H1 (cell line): ENCODE measurements at regions not wholly inside any gene's neighbourhood (a gene's known extent, or its start where the extent isn't known, plus 50 kb on each side); places are given as distances from the start of the nearest gene placed in this dataset.

Experiments
- CTCF ChIA-PET: fragments of 300-600 bp; sonication (Branson Sonifier 250); formaldehyde crosslinking; loops from one replicate; lab custom pipeline; 2021; ENCODE audit not compliant: partially characterized antibody; lab: Charles Lee
- POLR2A ChIA-PET: fragments of 300-600 bp; sonication (Branson Sonifier 250); formaldehyde crosslinking; loops from one replicate; lab custom pipeline; 2021; ENCODE audit warnings: inconsistent platforms; ENCODE audit not compliant: partially characterized antibody; lab: Charles Lee
- DNase-seq, 2 experiments: peaks; one replicate each; pipeline versions ENCODE4 v3.0.0 to v3.0.0-alpha.2; 2010 to 2022; ENCODE audit warnings: low spot score in 2 of 2, low read depth in 1 of 2, mixed read lengths in 1 of 2
- FAIRE-seq: peaks from 2 replicates; lab custom pipeline; 2011; peaks lifted over from hg19 to GRCh38; lab: Jason Lieb, UNC
- H2AFZ ChIP-seq: 2 replicates; pipeline ENCODE4 v1.8.1; 2012; ENCODE audit warnings: low read length, inconsistent platforms
- H2AK5ac ChIP-seq: 2 replicates; pipeline ENCODE4 v1.6.1; 2013; ENCODE audit warnings: low read depth, low read length
- H2BK120ac ChIP-seq: replicated peaks from 2 replicates; pipeline ENCODE3; 2013; ENCODE audit warnings: low read depth, low read length, inconsistent platforms
- H2BK12ac ChIP-seq: 2 replicates; pipeline ENCODE4 v1.6.1; 2013; ENCODE audit warnings: low read depth, low read length
- H2BK15ac ChIP-seq: 2 replicates; pipeline ENCODE4 v1.6.1; 2013; ENCODE audit warnings: low read length
- H2BK20ac ChIP-seq: 2 replicates; pipeline ENCODE4 v1.6.1; 2013; ENCODE audit warnings: low read length
- H2BK5ac ChIP-seq: 2 replicates; pipeline ENCODE4 v1.6.1; 2013; ENCODE audit warnings: low read depth, low read length
- H3K14ac ChIP-seq: 2 replicates; pipeline ENCODE4 v1.6.1; 2013; ENCODE audit warnings: inconsistent platforms; ENCODE audit not compliant: insufficient read length
- H3K18ac ChIP-seq: 2 replicates; pipeline ENCODE4 v1.6.1; 2013; ENCODE audit warnings: low read length; ENCODE audit errors: extremely low read depth
- H3K23ac ChIP-seq: 2 replicates; pipeline ENCODE4 v1.6.1; 2013; ENCODE audit warnings: inconsistent platforms; ENCODE audit not compliant: insufficient read length
- H3K23me2 ChIP-seq: 2 replicates; pipeline ENCODE4 v1.6.1; 2013; ENCODE audit warnings: low read depth, low read length
- H3K27ac ChIP-seq: 2 replicates; pipeline ENCODE4 v1.6.1; 2011; ENCODE audit warnings: low read depth, low read length, inconsistent platforms
- H3K27me3 ChIP-seq, 4 experiments: replicated peaks in 1 of 4; 1 replicate in 1 of 4; 2 replicates in 3 of 4; pipeline versions ENCODE4 v1.6.1 to v1.8.1; 2011 to 2013; ENCODE audit warnings: low read length in 3 of 4, mild to moderate bottlenecking in 3 of 4, inconsistent platforms in 2 of 4, mixed read lengths in 2 of 4, moderate library complexity in 1 of 4; ENCODE audit not compliant: control insufficient read depth in 3 of 4, insufficient read depth in 3 of 4; ENCODE audit errors: extremely low read depth in 1 of 4
- H3K36me3 ChIP-seq, 4 experiments: 2 replicates each; pipeline versions ENCODE4 v1.6.1 to v1.8.1; 2011 to 2013; ENCODE audit warnings: mild to moderate bottlenecking in 4 of 4, low read length in 3 of 4, moderate library complexity in 2 of 4, control low read depth in 1 of 4, inconsistent platforms in 1 of 4; ENCODE audit not compliant: insufficient read depth in 4 of 4, control insufficient read depth in 2 of 4
- H3K4ac ChIP-seq: replicated peaks from 2 replicates; pipeline ENCODE3; 2013; ENCODE audit warnings: low read length, low read depth, mixed read lengths, inconsistent platforms; ENCODE audit not compliant: insufficient read length
- H3K4me1 ChIP-seq, 4 experiments: replicated peaks in 1 of 4; 1 replicate in 1 of 4; 2 replicates in 3 of 4; pipeline versions ENCODE4 v1.6.1 to v1.8.1; 2011 to 2013; ENCODE audit warnings: low read length in 3 of 4, inconsistent platforms in 2 of 4, mixed read lengths in 1 of 4; ENCODE audit not compliant: insufficient read depth in 4 of 4, control insufficient read depth in 3 of 4
- H3K4me2 ChIP-seq, 2 experiments: 2 replicates each; pipeline versions ENCODE4 v1.6.1 to v1.8.1; 2011 to 2013; ENCODE audit warnings: low read depth in 2 of 2, low read length in 2 of 2, control low read depth in 1 of 2, inconsistent platforms in 1 of 2, mild to moderate bottlenecking in 1 of 2; ENCODE audit not compliant: insufficient read depth in 1 of 2
- H3K4me3 ChIP-seq, 4 experiments: fragments of 200-600, 300-600 bp in 1 of 4; sonication (generic), shearing (Covaris generic), sonication (Bioruptor Twin) in 1 of 4; 2 replicates each; pipeline versions ENCODE4 v1.5.1 to v1.8.1; 2011 to 2016; ENCODE audit warnings: low read length in 4 of 4, low read depth in 3 of 4, control low read depth in 2 of 4, inconsistent platforms in 2 of 4, mild to moderate bottlenecking in 2 of 4, mixed read lengths in 1 of 4, moderate library complexity in 1 of 4; ENCODE audit not compliant: insufficient read depth in 2 of 4; ENCODE audit errors: extremely low read depth in 1 of 4
- H3K56ac ChIP-seq: replicated peaks from 2 replicates; pipeline ENCODE3; 2013; ENCODE audit warnings: low read depth, mild to moderate bottlenecking, mixed read lengths, low read length, inconsistent platforms; ENCODE audit not compliant: insufficient read length
- H3K79me1 ChIP-seq: 2 replicates; pipeline ENCODE4 v1.6.1; 2013; ENCODE audit warnings: low read depth, low read length, control low read depth
- H3K79me2 ChIP-seq, 2 experiments: 2 replicates each; pipeline versions ENCODE4 v1.6.1 to v1.8.1; 2012 to 2013; ENCODE audit warnings: low read length in 2 of 2, mild to moderate bottlenecking in 2 of 2, inconsistent platforms in 1 of 2; ENCODE audit not compliant: insufficient read depth in 2 of 2, control insufficient read depth in 1 of 2
- H3K9ac ChIP-seq, 4 experiments: replicated peaks in 1 of 4; 1 replicate in 1 of 4; 2 replicates in 3 of 4; pipeline versions ENCODE4 v1.6.1 to v1.8.1; 2011 to 2013; ENCODE audit warnings: low read depth in 3 of 4, low read length in 3 of 4, control low read depth in 2 of 4, mild to moderate bottlenecking in 2 of 4, moderate library complexity in 2 of 4, inconsistent platforms in 1 of 4; ENCODE audit errors: extremely low read depth in 1 of 4
- H3K9me3 ChIP-seq, 2 experiments: 2 replicates each; pipeline versions ENCODE4 v1.6.1 to v1.8.1; 2012 to 2013; ENCODE audit warnings: mild to moderate bottlenecking in 2 of 2, moderate library complexity in 2 of 2, control low read depth in 1 of 2, inconsistent platforms in 1 of 2, low read depth in 1 of 2, low read length in 1 of 2, mixed read lengths in 1 of 2; ENCODE audit not compliant: insufficient read depth in 2 of 2
- H4K20me1 ChIP-seq, 2 experiments: replicated peaks in 1 of 2; 2 replicates each; pipeline versions ENCODE3 to v1.8.1; 2011 to 2013; ENCODE audit warnings: inconsistent platforms in 2 of 2, low read length in 2 of 2, mild to moderate bottlenecking in 1 of 2; ENCODE audit not compliant: insufficient read depth in 2 of 2, control insufficient read depth in 1 of 2
- H4K5ac ChIP-seq: 2 replicates; pipeline ENCODE4 v1.6.1; 2013; ENCODE audit warnings: low read length, low read depth, mixed read lengths, inconsistent platforms; ENCODE audit not compliant: insufficient read length
- H4K8ac ChIP-seq: 2 replicates; pipeline ENCODE4 v1.8.0; 2013; ENCODE audit warnings: mild to moderate bottlenecking, moderate library complexity, low read length, inconsistent platforms; ENCODE audit not compliant: insufficient read depth; ENCODE audit errors: extremely low read depth
- H4K91ac ChIP-seq: replicated peaks from 2 replicates; pipeline ENCODE3; 2013; ENCODE audit warnings: low read length, mixed read lengths, inconsistent platforms; ENCODE audit not compliant: insufficient read length
- BRCA1 ChIP-seq: IDR thresholded peaks from 2 replicates; pipeline ENCODE4 v1.6.1; 2012; ENCODE audit warnings: low read depth, low read length, improper control_type of control experiment
- CBX5 ChIP-seq: fragments of 300-800, 300-1000 bp; sonication (generic); IDR thresholded peaks from 2 replicates; pipeline ENCODE4 v1.7.1; 2016; ENCODE audit warnings: antibody characterized with exemption, low read length, low read depth
- CEBPB ChIP-seq: IDR thresholded peaks from 2 replicates; pipeline ENCODE4 v1.6.1; 2012; ENCODE audit warnings: low read depth, low read length
- CHD1 ChIP-seq: IDR thresholded peaks from 2 replicates; pipeline ENCODE4 v1.6.1; 2012; ENCODE audit warnings: low read depth, low read length, improper control_type of control experiment
- CHD2 ChIP-seq: IDR thresholded peaks from 2 replicates; pipeline ENCODE4 v1.6.1; 2012; ENCODE audit warnings: low read length, improper control_type of control experiment
- GTF2F1 ChIP-seq: IDR thresholded peaks from 2 replicates; pipeline ENCODE4 v1.6.1; 2012; ENCODE audit warnings: low read depth, low read length, improper control_type of control experiment, borderline replicate concordance
- POU5F1 ChIP-seq: IDR thresholded peaks from 2 replicates; pipeline ENCODE4 v1.6.1; 2011; ENCODE audit warnings: low read depth, mild to moderate bottlenecking, low read length, moderate library complexity
- RFX5 ChIP-seq: IDR thresholded peaks from 2 replicates; pipeline ENCODE4 v1.6.1; 2011; ENCODE audit warnings: low read depth, low read length, improper control_type of control experiment, borderline replicate concordance
- SIX5 ChIP-seq: IDR thresholded peaks from 2 replicates; pipeline ENCODE4 v1.6.1; 2011; ENCODE audit warnings: mild to moderate bottlenecking, low read depth, low read length
- SP4 ChIP-seq: IDR thresholded peaks from 2 replicates; pipeline ENCODE4 v1.6.1; 2012; ENCODE audit warnings: low read length, inconsistent platforms
- SRF ChIP-seq: IDR thresholded peaks from 2 replicates; pipeline ENCODE4 v1.6.1; 2011; ENCODE audit warnings: mild to moderate bottlenecking, low read depth, low read length, moderate library complexity
- ZNF274 ChIP-seq: IDR thresholded peaks from 2 replicates; pipeline ENCODE4 v1.7.0; 2012; ENCODE audit warnings: low read length, borderline replicate concordance; ENCODE audit errors: extremely low read depth
- WGBS, 2 experiments: shearing (Covaris generic) in 1 of 2; methylation state at CpG; one replicate each; pipeline versions ENCODE4 v1.1.6 to v1.1.7; 2013 to 2015; ENCODE audit warnings: low lambda C conversion rate in 2 of 2, mixed read lengths in 2 of 2, inconsistent platforms in 1 of 2, low coverage in 1 of 2, missing lambda C conversion rate in 1 of 2; ENCODE audit not compliant: insufficient replicate concordance in 2 of 2, insufficient coverage in 1 of 2, insufficient read length in 1 of 2; ENCODE audit errors: extremely low coverage in 1 of 2, missing lambda C conversion rate in 1 of 2; 5-methylcytosine and 5-hydroxymethylcytosine counted together
- TF ChIP-seq, protein P1 (sequence below): IDR thresholded peaks from 2 replicates; pipeline ENCODE4 v1.6.1; 2012; ENCODE audit warnings: low read length, inconsistent platforms
- TF ChIP-seq, protein P2 (sequence below): IDR thresholded peaks from 2 replicates; pipeline ENCODE4 v1.6.1; 2012; ENCODE audit warnings: inconsistent platforms

DNA sequence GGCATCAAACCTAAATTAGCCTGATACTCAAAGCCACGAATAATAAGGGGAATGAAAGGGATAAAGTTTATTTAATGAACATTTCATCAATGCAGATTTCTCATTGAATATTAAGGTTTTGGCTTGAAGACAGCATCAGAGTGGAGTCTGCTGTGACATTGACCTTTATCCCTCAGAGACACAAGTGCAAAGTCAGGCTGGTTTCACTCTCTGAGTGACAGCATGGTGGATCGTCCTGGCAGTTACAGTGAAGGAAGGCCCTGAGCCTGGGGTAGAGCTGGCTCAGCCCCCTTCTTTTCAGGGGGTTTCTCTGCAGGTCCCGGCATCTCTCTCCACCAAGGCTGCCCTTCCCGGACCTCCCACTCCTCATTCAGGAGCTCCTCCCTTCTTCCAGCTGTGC lies 503.1 kb downstream of the PREX1 start:
- no peak overlapping the region for H3K56ac ChIP-seq
- ChIA-PET CTCF (no interaction called here), POLR2A (no interaction called here)
- H2BK20ac ChIP-seq: no peak overlapping the region
- H2AFZ ChIP-seq: no peak overlapping the region
- no peak overlapping the region for H2AK5ac ChIP-seq
- H3K23ac ChIP-seq: no peak overlapping the region
- no peak overlapping the region for H3K4me2 ChIP-seq
- H2BK12ac ChIP-seq: no peak overlapping the region
- H4K20me1 ChIP-seq: no peaks in the 10 kb centered on the region
- no peaks in the 10 kb centered on the region for H3K9me3 ChIP-seq
- H3K36me3 ChIP-seq: no peaks in the 10 kb centered on the region
- H2BK120ac ChIP-seq: no peak overlapping the region
- peaks cover 0 to 3% (median 1%) of the 10 kb centered on the region in 4 experiments; a peak in 3 of 7 replicates for H3K4me1 ChIP-seq
- H3K79me2 ChIP-seq: no peaks in the 10 kb centered on the region
- FAIRE-seq (no peak), DNase-seq (no peak)
- H4K8ac ChIP-seq: no peak overlapping the region
- H3K4me3 ChIP-seq: no peak overlapping the region
- H3K23me2 ChIP-seq: no peaks in the 10 kb centered on the region
- H3K27me3 ChIP-seq: no peaks in the 10 kb centered on the region
- no peak overlapping the region for H3K27ac ChIP-seq
- H3K4ac ChIP-seq: no peak overlapping the region
- H3K14ac ChIP-seq: no peak overlapping the region
- no peak overlapping the region for H2BK5ac ChIP-seq
- H3K18ac ChIP-seq: no peak overlapping the region
- no peaks in the 10 kb centered on the region for H3K79me1 ChIP-seq
- no peak overlapping the region for H2BK15ac ChIP-seq
- no peak overlapping the region for H4K91ac ChIP-seq
- 87% methylated on average over 3 of the region's 4 CpGs; no CpG with 5 or more reads in 1 of the 2 experiments for WGBS, 2 experiments
- H3K9ac ChIP-seq: no peak overlapping the region
- no peak overlapping the region for H4K5ac ChIP-seq
- TF ChIP-seq, protein P1, sequence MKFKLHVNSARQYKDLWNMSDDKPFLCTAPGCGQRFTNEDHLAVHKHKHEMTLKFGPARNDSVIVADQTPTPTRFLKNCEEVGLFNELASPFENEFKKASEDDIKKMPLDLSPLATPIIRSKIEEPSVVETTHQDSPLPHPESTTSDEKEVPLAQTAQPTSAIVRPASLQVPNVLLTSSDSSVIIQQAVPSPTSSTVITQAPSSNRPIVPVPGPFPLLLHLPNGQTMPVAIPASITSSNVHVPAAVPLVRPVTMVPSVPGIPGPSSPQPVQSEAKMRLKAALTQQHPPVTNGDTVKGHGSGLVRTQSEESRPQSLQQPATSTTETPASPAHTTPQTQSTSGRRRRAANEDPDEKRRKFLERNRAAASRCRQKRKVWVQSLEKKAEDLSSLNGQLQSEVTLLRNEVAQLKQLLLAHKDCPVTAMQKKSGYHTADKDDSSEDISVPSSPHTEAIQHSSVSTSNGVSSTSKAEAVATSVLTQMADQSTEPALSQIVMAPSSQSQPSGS: no peak
- no peak for TF ChIP-seq CHD1
- no peak for TF ChIP-seq POU5F1
- TF ChIP-seq CBX5: no peak
- TF ChIP-seq CEBPB: no peak
- TF ChIP-seq SP4: no peak
- no peak for TF ChIP-seq BRCA1
- no peak for TF ChIP-seq CHD2
- TF ChIP-seq, protein P2, sequence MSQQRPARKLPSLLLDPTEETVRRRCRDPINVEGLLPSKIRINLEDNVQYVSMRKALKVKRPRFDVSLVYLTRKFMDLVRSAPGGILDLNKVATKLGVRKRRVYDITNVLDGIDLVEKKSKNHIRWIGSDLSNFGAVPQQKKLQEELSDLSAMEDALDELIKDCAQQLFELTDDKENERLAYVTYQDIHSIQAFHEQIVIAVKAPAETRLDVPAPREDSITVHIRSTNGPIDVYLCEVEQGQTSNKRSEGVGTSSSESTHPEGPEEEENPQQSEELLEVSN: no peak
- no peak for TF ChIP-seq SRF
- TF ChIP-seq ZNF274: no peak
- TF ChIP-seq SIX5: no peak
- TF ChIP-seq RFX5: no peak
- TF ChIP-seq GTF2F1: no peak
